PC-3 (cell line): ENCODE measurements at regions not wholly inside any gene's neighbourhood (a gene's known extent, or its start where the extent isn't known, plus 50 kb on each side); places are given as distances from the start of the nearest gene placed in this dataset.

Experiments used
- CTCF ChIP-seq: fragments of 300-600 bp; sonication (generic); conservative IDR thresholded peaks from 2 replicates; pipeline ENCODE4 v1.5.1; 2017; ENCODE audit warnings: antibody characterized with exemption, low read depth, mild to moderate bottlenecking, low read length
- EZH2 ChIP-seq: fragments of 300-600 bp; sonication (generic); IDR thresholded peaks from one replicate; pipeline ENCODE4 v1.6.1; 2017; ENCODE audit warnings: antibody characterized with exemption, mild to moderate bottlenecking, low read length; ENCODE audit not compliant: unreplicated experiment
- EZH2phosphoT487 ChIP-seq: fragments of 300-600 bp; sonication (generic); IDR thresholded peaks from 2 replicates; pipeline ENCODE4 v1.6.1; 2018; ENCODE audit warnings: mild to moderate bottlenecking, antibody characterized with exemption, low read length, borderline replicate concordance

- TF ChIP-seq CTCF (no peak), EZH2 (no peak), EZH2phosphoT487 (no peak)
Measured at GRCh38 chr9:88747768-88748167, 212.8 kb downstream of the NXNL2 start.
